Activated T-cell treated with anti-CD3 and anti-CD28 coated beads, Interleukin-2, amount 50 U/mL, for 24 hours (primary cell): ENCODE measurements at regions not wholly inside any gene's neighbourhood (a gene's known extent, or its start where the extent isn't known, plus 50 kb on each side); places are given as distances from the start of the nearest gene placed in this dataset.
"Not testable (repeated sequence)": the region's sequence is repeated elsewhere in the genome, so short reads cannot be mapped to it uniquely, and the experiment has no call there.

Source experiments
- DNase-seq: peaks from one replicate; pipeline ENCODE4 v3.0.0-alpha.2; 2020
- H3K27ac Mint-ChIP-seq: 2 replicates; pipeline ENCODE4 v1.8.0; 2020; ENCODE audit warnings: mild to moderate bottlenecking, mixed read lengths
- H3K27me3 Mint-ChIP-seq: 2 replicates; pipeline ENCODE4 v1.8.0; 2020; ENCODE audit warnings: mixed read lengths
- H3K36me3 Mint-ChIP-seq: 2 replicates; pipeline ENCODE4 v1.8.0; 2020; ENCODE audit warnings: low read depth, mixed read lengths
- H3K4me1 Mint-ChIP-seq: 2 replicates; pipeline ENCODE4 v1.8.0; 2020; ENCODE audit warnings: low read depth, mixed read lengths
- H3K4me3 Mint-ChIP-seq: 2 replicates; pipeline ENCODE4 v1.8.0; 2020; ENCODE audit warnings: mild to moderate bottlenecking, moderate library complexity, mixed read lengths
- H3K9me3 Mint-ChIP-seq: 2 replicates; pipeline ENCODE4 v1.8.0; 2020; ENCODE audit warnings: mixed read lengths

DNA sequence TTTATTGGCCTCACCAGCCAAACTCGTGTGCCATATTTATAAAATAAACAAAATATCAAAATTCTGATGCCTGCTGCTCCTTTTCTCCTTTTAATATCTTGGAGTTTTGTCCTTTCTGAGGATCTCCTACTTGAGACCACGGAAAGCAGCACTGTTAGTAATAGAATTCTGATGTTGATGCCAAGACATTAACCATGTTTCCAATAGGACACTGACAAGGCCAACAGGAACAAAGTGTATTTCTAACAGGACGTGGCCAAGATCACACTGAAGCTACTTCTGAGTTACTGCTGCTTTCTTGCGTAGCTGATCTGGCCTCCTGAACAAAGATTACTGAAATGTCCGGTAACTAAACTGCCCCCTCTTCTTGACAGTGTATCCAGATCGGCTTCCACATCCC lies 848.5 kb downstream of the TTLL7 start:
- not testable (repeated sequence) for H3K4me3 Mint-ChIP-seq, H3K27me3 Mint-ChIP-seq

GRCh38 chr1:83145820-83146219 lies 853.1 kb downstream of the TTLL7 start:
- not testable (repeated sequence) for H3K27ac Mint-ChIP-seq, H3K9me3 Mint-ChIP-seq, H3K4me3 Mint-ChIP-seq, DNase-seq, H3K36me3 Mint-ChIP-seq, H3K4me1 Mint-ChIP-seq, H3K27me3 Mint-ChIP-seq

More for the DNA sequence above, 848.5 kb downstream of the TTLL7 start:
- not testable (repeated sequence) for H3K27ac Mint-ChIP-seq, DNase-seq, H3K4me1 Mint-ChIP-seq, H3K36me3 Mint-ChIP-seq, H3K9me3 Mint-ChIP-seq

DNA sequence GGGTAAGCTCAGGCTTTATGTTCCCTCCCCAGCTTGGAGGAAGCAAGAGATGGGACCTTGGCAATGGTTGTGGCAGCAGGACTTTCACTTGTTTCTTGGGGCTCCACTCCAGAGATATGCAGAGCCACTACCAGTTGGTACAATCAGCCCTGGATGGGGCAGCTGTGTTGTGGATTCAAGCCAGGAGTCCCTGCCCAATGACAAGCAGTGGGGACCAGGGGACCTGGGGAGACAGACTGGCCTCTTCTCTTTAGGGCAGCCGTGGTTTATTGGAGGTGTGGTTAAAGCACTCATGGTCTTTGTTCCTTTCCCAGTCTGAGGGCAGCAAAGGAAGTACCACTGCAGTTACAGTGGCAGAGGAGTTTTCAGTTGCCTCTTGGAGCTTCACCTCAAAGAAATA lies 856.1 kb downstream of the TTLL7 start:
- not testable (repeated sequence) for H3K27me3 Mint-ChIP-seq, H3K36me3 Mint-ChIP-seq, H3K27ac Mint-ChIP-seq, H3K4me3 Mint-ChIP-seq, H3K9me3 Mint-ChIP-seq, H3K4me1 Mint-ChIP-seq, DNase-seq

- not testable (repeated sequence) for H3K9me3 Mint-ChIP-seq, H3K36me3 Mint-ChIP-seq, H3K4me3 Mint-ChIP-seq, H3K27ac Mint-ChIP-seq, DNase-seq, H3K27me3 Mint-ChIP-seq, H3K4me1 Mint-ChIP-seq
Measured at GRCh38 chr1:83135524-83136157, 863.3 kb downstream of the TTLL7 start.

GRCh38 chr1:83134322-83135014 lies 864.5 kb downstream of the TTLL7 start:
- H3K4me1 Mint-ChIP-seq, H3K9me3 Mint-ChIP-seq, DNase-seq, H3K27me3 Mint-ChIP-seq, H3K36me3 Mint-ChIP-seq, H3K27ac Mint-ChIP-seq, H3K4me3 Mint-ChIP-seq: not testable (repeated sequence)

GRCh38 chr1:83131692-83131955 lies 867.3 kb downstream of the TTLL7 start:
- Mint-ChIP-seq H3K36me3 (no peaks in the 10 kb centered on the region), H3K9me3 (no peaks in the 10 kb centered on the region), H3K4me1 (no peaks in the 10 kb centered on the region), H3K4me3 (no peak overlapping the region), H3K27ac (no peak overlapping the region), H3K27me3 (no peaks in the 10 kb centered on the region)
- no peak for DNase-seq

DNA sequence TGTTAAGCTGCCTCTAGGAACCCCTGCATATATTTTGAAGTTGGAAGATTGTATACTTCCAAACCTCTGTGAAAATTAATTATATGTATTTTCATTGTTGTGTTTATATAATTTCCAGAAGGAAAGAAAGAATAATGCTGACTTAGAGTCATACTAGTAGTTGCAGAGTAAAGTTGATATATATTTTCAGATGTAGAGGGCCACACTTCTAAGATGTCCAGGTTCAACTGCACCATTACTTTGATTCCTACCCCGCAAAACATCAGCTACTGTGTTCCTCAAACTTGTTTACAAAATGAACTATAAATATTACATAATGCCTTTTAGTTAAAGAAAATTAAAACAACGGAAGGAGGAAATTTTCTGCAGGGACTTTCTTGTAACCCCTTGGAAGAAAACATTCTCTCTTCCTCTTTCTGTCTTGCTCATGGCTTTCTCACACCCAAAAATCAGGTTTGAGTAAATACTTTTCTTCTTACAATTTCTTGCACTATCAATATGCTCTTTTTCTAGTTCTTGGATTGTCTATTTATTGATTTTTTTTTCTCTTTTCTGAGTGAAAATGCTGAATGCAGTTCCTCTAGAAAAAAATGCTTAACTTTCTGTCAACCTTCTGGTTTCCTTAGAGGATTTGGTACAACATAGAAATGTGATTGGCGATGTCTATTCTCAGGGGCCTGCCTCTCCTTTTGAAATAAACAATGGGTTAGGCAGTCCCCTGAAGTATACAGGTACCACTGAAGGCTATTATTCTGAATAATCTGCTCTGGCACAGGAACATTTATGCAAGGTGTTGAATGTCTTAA lies 867.8 kb downstream of the TTLL7 start:
- H3K4me1 Mint-ChIP-seq: no peaks in the 10 kb centered on the region
- no peaks in the 10 kb centered on the region for H3K9me3 Mint-ChIP-seq
- H3K36me3 Mint-ChIP-seq: no peaks in the 10 kb centered on the region
- DNase-seq: no peak
- H3K4me3 Mint-ChIP-seq: no peak overlapping the region
- no peaks in the 10 kb centered on the region for H3K27me3 Mint-ChIP-seq
- H3K27ac Mint-ChIP-seq: no peak overlapping the region

DNA sequence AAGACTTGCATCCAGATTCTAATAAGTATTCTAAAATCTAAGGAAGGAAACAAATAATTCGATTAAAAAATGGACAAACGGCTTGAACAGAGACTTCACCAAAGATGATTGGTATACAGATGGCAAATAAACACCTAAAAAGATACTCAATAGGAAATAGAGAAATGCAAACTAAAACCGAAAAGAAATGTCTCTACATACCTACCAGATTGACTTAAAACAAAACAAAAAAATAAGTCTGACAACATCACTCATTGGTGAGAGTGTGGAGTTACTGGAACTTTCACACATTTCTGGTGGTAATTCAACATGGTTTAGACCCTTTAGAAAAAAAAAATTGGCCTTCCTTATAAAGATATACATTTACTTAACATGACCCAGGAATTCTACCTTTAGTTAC lies 869.8 kb downstream of the TTLL7 start:
- Mint-ChIP-seq H3K9me3 (no peaks in the 10 kb centered on the region), H3K4me1 (no peaks in the 10 kb centered on the region), H3K4me3 (no peak overlapping the region), H3K27me3 (no peaks in the 10 kb centered on the region), H3K36me3 (no peaks in the 10 kb centered on the region), H3K27ac (no peak overlapping the region)
- no peak for DNase-seq

DNA sequence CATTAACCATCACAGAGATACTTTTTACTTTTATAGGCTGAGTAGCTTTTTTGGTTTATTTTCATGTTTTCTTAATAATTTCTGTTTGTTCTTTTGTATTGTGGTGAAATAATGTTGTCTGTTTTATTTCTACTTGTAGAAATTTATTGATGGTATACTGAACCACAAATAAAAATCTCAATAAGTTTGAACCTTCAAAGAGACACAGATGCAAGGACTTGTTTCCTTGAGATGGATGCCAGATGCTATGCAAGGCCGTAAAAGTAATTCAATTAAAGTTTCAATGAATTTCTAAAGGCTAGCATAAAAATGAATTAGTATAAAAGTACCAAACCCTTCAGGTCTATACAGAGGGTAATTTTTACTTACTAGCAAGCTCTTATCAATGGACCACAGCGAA lies 873.5 kb downstream of the TTLL7 start:
- no peak overlapping the region for H3K4me3 Mint-ChIP-seq
- no peaks in the 10 kb centered on the region for H3K36me3 Mint-ChIP-seq
- H3K9me3 Mint-ChIP-seq: no peaks in the 10 kb centered on the region
- no peaks in the 10 kb centered on the region for H3K27me3 Mint-ChIP-seq
- H3K27ac Mint-ChIP-seq: no peak overlapping the region
- H3K4me1 Mint-ChIP-seq: no peaks in the 10 kb centered on the region
- DNase-seq: no peak

- H3K9me3 Mint-ChIP-seq: no peaks in the 10 kb centered on the region
- H3K4me1 Mint-ChIP-seq: no peaks in the 10 kb centered on the region
- DNase-seq: no peak
- no peak overlapping the region for H3K27ac Mint-ChIP-seq
- no peaks in the 10 kb centered on the region for H3K27me3 Mint-ChIP-seq
- no peaks in the 10 kb centered on the region for H3K36me3 Mint-ChIP-seq
- no peak overlapping the region for H3K4me3 Mint-ChIP-seq
Measured at GRCh38 chr1:83123019-83123418, 875.9 kb downstream of the TTLL7 start.

DNA sequence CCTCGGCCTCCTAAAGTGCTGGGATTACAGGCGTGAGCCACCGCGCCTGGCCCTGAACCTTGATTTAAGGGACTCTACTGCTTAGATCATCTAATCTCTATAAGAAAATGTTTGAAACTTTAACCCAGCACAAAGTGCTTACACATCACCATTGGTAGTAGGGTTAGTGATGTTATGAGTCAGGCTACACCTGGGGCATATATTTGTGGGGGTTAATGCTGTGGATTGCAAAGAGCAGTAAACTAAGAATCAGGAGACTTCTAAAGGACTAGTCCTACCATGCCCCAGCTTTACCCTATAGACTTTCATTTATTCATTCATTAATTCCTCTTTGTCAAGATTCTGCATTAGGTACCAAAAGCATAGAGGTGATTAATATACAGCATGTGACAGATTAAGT lies 880.5 kb downstream of the TTLL7 start:
- H3K4me3 Mint-ChIP-seq: no peak overlapping the region
- H3K27me3 Mint-ChIP-seq: no peaks in the 10 kb centered on the region
- DNase-seq: no peak
- H3K4me1 Mint-ChIP-seq: no peaks in the 10 kb centered on the region
- H3K27ac Mint-ChIP-seq: no peak overlapping the region
- no peaks in the 10 kb centered on the region for H3K36me3 Mint-ChIP-seq
- H3K9me3 Mint-ChIP-seq: no peaks in the 10 kb centered on the region

DNA sequence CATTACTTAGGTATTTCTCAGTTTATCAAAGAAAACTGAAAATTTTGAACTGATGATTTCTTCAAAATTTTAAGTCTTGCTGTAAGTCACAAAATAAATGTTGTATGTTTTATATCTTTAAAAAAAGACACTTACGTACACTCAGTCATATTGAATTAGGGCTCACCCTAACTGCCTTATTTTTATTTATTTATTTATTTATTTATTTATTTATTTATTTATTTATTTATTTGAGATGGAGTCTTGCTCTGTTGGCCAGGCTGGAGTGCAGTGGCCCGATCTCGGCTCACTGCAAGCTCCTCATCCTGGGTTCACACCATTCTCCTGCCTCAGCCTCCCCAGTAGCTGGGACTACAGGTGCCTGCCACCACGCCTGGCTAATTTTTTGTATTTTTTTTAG lies 881.9 kb downstream of the TTLL7 start:
- H3K27me3 Mint-ChIP-seq, H3K36me3 Mint-ChIP-seq, H3K4me3 Mint-ChIP-seq, H3K27ac Mint-ChIP-seq, DNase-seq, H3K9me3 Mint-ChIP-seq, H3K4me1 Mint-ChIP-seq: not testable (repeated sequence)

DNA sequence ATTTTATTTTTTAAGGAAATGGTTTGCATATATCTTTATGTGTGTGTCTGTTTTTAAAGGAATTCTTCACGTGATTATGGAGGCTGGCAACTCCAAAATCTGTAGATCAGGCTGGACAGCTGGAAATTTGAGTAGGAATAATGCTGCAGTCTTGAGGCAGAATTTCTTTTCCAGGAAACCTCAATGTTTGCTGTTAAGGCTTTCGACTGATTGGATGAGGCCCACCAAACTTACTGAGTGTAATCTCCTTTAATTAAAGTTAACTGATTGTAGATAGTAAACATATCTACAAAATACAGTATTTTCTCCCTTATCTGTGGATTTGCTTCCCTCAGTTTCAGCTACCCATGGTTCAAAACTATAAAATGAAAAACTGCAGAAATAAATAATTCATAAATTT lies 883.1 kb downstream of the TTLL7 start:
- H3K36me3 Mint-ChIP-seq: no peaks in the 10 kb centered on the region

GRCh38 chr1:83114136-83114834 lies 884.6 kb downstream of the TTLL7 start:
- no peak for DNase-seq
- Mint-ChIP-seq H3K4me3 (no peak overlapping the region), H3K9me3 (no peaks in the 10 kb centered on the region), H3K27me3 (no peaks in the 10 kb centered on the region), H3K4me1 (no peaks in the 10 kb centered on the region), H3K27ac (no peak overlapping the region), H3K36me3 (no peaks in the 10 kb centered on the region)

More for the DNA sequence above, 883.1 kb downstream of the TTLL7 start:
- H3K27me3 Mint-ChIP-seq: no peaks in the 10 kb centered on the region
- no peaks in the 10 kb centered on the region for H3K9me3 Mint-ChIP-seq
- no peak overlapping the region for H3K27ac Mint-ChIP-seq
- no peak overlapping the region for H3K4me3 Mint-ChIP-seq
- no peaks in the 10 kb centered on the region for H3K4me1 Mint-ChIP-seq
- DNase-seq: no peak

DNA sequence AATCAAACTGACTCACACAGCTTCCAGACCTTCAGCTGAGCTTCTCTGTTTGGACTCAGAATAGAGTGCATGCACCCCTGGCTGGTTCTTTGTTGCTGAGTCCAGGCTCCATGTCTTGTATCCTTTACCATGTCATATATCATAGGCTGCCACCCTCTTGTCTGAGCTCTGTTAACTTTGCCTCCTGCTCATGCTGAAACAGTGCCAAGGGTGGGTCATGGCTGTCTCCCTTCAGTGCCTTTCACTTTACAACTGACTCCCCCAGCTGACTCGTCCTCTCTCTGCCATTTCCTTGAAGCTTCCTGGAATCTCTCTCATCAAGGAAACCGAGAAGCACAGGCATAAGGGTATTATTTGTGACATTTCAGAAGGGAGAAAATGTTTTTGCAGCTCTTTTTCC lies 885.3 kb downstream of the TTLL7 start:
- Mint-ChIP-seq H3K27me3 (no peaks in the 10 kb centered on the region), H3K9me3 (no peaks in the 10 kb centered on the region), H3K36me3 (no peaks in the 10 kb centered on the region), H3K27ac (no peak overlapping the region), H3K4me1 (no peaks in the 10 kb centered on the region), H3K4me3 (no peak overlapping the region)
- no peak for DNase-seq
